ENCODE measurements at regions not wholly inside any gene's neighbourhood (a gene's known extent, or its start where the extent isn't known, plus 50 kb on each side); places are given as distances from the start of the nearest gene placed in this dataset.

- Histone ChIP-seq H3K9me1 (ENCODE audit: control insufficient read depth, extremely low read depth, insufficient read depth, low read length) (no peaks in the 10 kb centered on the region), H3K9me3 (ENCODE audit: control insufficient read depth, low read depth, low read length) (no peaks in the 10 kb centered on the region), H3K36me3 (ENCODE audit: control insufficient read depth in 2 of 2, extremely low read depth in 1 of 2, insufficient read depth in 2 of 2, low read length in 2 of 2) (no peaks in the 10 kb centered on the region), H3K79me2 (ENCODE audit: control insufficient read depth, insufficient read depth, low read length) (no peaks in the 10 kb centered on the region), H3K9ac (ENCODE audit: control insufficient read depth, extremely low read depth, insufficient read depth, low read length) (no peak overlapping the region), H3K4me1 (ENCODE audit: control insufficient read depth, extremely low read depth, insufficient read depth, low read length) (no peaks in the 10 kb centered on the region), H3K27ac (ENCODE audit: control insufficient read depth, insufficient read depth, low read length) (no peak overlapping the region), H2AFZ (ENCODE audit: control insufficient read depth, low read length) (no peak overlapping the region), H3K4me3 (ENCODE audit: control insufficient read depth in 2 of 3, extremely low read depth in 1 of 3, insufficient read depth in 2 of 3, low read depth in 1 of 3, low read length in 3 of 3) (no peak overlapping the region), H4K20me1 (ENCODE audit: control insufficient read depth, extremely low read depth, insufficient read depth, low read length) (no peaks in the 10 kb centered on the region), H3K4me2 (ENCODE audit: control insufficient read depth, extremely low read depth, insufficient read depth, low read depth, low read length) (no peak overlapping the region), H3K27me3 (ENCODE audit: control insufficient read depth, extremely low read depth, insufficient read depth, low read length) (no peaks in the 10 kb centered on the region)
- TF ChIP-seq CTCF (optimal IDR thresholded peaks at IDR 0.05 in 1 of 3, IDR thresholded peaks at IDR 0.05 in 1 of 3, conservative IDR thresholded peaks at IDR 0.05 in 1 of 3; ENCODE audit: extremely low read depth in 1 of 3, insufficient read depth in 2 of 3, low read length in 3 of 3) = no peak
- no peak for TF ChIP-seq EZH2 (IDR thresholded peaks at IDR 0.05; ENCODE audit: low read length)
- dilution Hi-C loops (cut with MboI; ENCODE audit: extremely low pct_ligation_motif_present, low sequenced_read_pairs) = no loop called here
- DNase-seq (ENCODE audit: low read depth, low spot score) (no peak), FAIRE-seq (no peak)
Observed at GRCh38 chr6:90780141-90780540, 193.3 kb upstream of the MAP3K7 start.

GRCh38 chr6:90778417-90779203 lies 191.7 kb upstream of the MAP3K7 start:
- Histone ChIP-seq H3K36me3 (ENCODE audit: control insufficient read depth in 2 of 2, extremely low read depth in 1 of 2, insufficient read depth in 2 of 2, low read length in 2 of 2) (no peaks in the 10 kb centered on the region), H3K9me3 (ENCODE audit: control insufficient read depth, low read depth, low read length) (no peaks in the 10 kb centered on the region), H3K79me2 (ENCODE audit: control insufficient read depth, insufficient read depth, low read length) (no peaks in the 10 kb centered on the region), H3K4me1 (ENCODE audit: control insufficient read depth, extremely low read depth, insufficient read depth, low read length) (no peaks in the 10 kb centered on the region), H3K9me1 (ENCODE audit: control insufficient read depth, extremely low read depth, insufficient read depth, low read length) (no peaks in the 10 kb centered on the region), H3K4me2 (ENCODE audit: control insufficient read depth, extremely low read depth, insufficient read depth, low read depth, low read length) (no peak overlapping the region), H3K9ac (ENCODE audit: control insufficient read depth, extremely low read depth, insufficient read depth, low read length) (no peak overlapping the region), H3K4me3 (ENCODE audit: control insufficient read depth in 2 of 3, extremely low read depth in 1 of 3, insufficient read depth in 2 of 3, low read depth in 1 of 3, low read length in 3 of 3) (no peak overlapping the region), H3K27me3 (ENCODE audit: control insufficient read depth, extremely low read depth, insufficient read depth, low read length) (no peaks in the 10 kb centered on the region), H3K27ac (ENCODE audit: control insufficient read depth, insufficient read depth, low read length) (no peak overlapping the region), H4K20me1 (ENCODE audit: control insufficient read depth, extremely low read depth, insufficient read depth, low read length) (no peaks in the 10 kb centered on the region), H2AFZ (ENCODE audit: control insufficient read depth, low read length) (no peak overlapping the region)
- FAIRE-seq (no peak), DNase-seq (ENCODE audit: low read depth, low spot score) (no peak)
- dilution Hi-C loops (cut with MboI; ENCODE audit: extremely low pct_ligation_motif_present, low sequenced_read_pairs) = no loop called here
- TF ChIP-seq EZH2 (IDR thresholded peaks at IDR 0.05; ENCODE audit: low read length) = no peak
- no peak for TF ChIP-seq CTCF (optimal IDR thresholded peaks at IDR 0.05 in 1 of 3, IDR thresholded peaks at IDR 0.05 in 1 of 3, conservative IDR thresholded peaks at IDR 0.05 in 1 of 3; ENCODE audit: extremely low read depth in 1 of 3, insufficient read depth in 2 of 3, low read length in 3 of 3)

Measured in keratinocyte (primary cell).